Medulla oblongata (tissue), 1 donor: ENCODE measurements at regions not wholly inside any gene's neighbourhood (a gene's known extent, or its start where the extent isn't known, plus 50 kb on each side); places are given as distances from the start of the nearest gene placed in this dataset.
"Not testable (repeated sequence)": the region's sequence is repeated elsewhere in the genome, so short reads cannot be mapped to it uniquely, and the experiment has no call there.

Source experiments
- DNase-seq: peaks from one replicate; pipeline ENCODE4 v3.0.0-alpha.2; 2015; ENCODE audit errors: extremely low spot score

- no peak for DNase-seq
Observed at GRCh38 chr5:85823462-85824426, 794.0 kb upstream of the COX7C start.

DNA sequence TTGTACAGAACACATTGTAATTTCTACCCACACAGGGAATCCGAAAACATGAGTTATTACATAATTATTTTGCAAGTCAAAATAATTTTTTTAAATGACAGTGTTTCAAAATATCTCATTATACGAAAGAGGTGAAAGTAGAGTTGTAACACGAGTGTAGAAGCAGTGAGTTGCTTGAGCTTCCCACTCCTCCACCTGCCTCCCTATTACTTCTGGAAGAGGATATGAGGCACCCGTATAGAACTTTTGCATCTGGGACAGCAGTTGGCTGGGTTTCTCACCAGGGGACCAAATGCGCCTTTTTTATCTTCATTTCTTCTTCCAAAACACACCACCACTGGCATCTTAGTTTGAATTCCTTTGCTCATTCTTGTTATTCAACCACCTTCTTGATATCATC, 779.0 kb upstream of the COX7C start:
- DNase-seq, result no peak

DNA sequence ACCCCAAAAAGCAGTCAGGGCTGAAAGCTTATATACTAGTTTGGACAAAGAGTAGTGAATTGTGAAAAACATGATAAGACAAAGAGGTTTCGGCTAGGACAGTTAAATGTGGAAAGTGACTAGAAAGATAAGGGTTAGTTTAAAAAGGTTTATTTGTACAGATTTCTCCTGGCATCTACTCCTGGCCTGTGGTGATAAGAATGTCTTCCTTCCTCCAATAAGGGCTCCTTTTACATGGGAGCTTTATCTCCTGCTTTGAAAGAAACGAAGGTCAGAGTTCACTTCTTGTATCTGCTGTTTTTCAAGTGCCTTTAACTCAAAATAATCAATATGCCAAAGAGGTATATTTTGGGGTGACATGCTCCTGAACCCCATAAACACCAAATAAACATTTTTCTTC, 776.1 kb upstream of the COX7C start:
- no peak for DNase-seq

DNA sequence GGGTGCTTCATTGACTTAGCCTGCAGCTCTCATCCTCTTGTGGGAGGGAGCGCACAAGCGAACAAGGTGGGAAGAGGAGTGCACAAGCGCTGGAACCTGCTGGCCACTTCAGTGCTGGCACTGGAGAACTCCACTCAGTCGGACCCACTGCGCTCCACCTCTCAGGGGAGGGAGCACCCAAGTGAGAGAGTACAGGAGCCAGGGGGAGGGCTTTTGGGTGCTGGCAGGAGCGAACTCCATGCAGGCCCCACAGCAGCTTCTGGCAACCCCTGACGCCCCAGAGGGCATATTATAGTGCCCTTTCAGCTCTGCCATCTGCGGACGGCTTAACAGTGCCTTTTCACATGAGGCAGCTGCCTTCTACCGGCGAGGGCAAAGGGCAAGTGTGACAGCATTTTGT, 774.2 kb upstream of the COX7C start:
- DNase-seq, result no peak

DNA sequence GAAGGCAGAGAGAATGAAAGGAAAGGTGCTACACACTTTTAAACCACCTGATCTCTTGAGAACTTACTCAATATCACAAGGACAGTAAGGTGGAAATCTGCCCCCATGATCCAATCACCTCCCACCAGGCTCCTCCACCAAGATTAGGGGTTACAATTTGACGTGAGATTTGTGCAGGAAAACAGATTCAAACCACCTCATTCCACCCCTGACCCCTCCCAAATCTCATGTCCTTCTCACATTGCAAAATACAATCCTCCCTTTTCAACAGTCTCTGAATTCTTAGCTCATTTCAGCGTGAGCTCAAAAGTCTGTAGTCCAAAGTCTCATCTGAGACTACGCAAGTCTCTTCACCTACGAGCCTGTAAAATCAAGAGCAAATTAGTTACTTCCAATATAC, 768.3 kb upstream of the COX7C start:
- DNase-seq, result no peak

DNA sequence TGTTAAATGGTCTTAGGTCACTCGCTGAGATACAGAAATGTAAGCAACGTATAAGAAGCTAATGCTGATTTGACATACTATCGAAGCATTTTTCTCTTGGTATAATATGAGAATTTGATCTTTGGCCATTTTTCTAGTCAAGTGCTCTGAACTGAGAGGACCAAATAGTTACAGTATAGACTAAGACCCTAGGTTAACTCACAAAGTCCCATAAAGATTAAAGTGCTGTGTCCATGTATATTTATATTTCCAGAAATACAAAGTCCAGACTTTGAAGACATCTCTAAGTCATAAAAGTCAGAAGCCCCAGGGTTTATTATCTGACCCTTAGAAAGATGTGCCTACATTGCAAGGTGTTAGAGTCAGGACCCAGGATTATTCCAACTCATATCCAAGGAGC, 752.4 kb upstream of the COX7C start:
- DNase-seq, result no peak

- no peak for DNase-seq
Observed at GRCh38 chr5:85868070-85868469, 749.7 kb upstream of the COX7C start.

DNA sequence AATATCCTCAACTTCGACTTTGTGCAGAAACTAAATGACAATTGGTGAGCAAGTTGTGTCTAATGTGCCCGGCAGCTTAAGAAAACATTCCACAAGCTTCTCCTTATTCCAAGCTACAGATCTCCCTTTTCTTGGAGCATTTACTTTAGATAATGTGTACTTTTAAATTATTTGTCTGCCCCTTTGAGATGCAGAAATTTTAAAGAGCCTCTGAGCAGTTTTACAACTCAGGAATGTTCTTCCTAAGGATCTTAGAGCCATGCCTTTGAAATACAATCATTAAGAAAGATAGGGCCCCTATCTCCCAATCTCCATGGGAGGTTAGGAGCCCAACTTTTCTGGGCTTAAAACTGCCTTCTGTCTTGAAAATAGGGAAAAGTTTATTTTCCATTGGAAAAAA, 723.7 kb upstream of the COX7C start:
- no peak for DNase-seq

DNA sequence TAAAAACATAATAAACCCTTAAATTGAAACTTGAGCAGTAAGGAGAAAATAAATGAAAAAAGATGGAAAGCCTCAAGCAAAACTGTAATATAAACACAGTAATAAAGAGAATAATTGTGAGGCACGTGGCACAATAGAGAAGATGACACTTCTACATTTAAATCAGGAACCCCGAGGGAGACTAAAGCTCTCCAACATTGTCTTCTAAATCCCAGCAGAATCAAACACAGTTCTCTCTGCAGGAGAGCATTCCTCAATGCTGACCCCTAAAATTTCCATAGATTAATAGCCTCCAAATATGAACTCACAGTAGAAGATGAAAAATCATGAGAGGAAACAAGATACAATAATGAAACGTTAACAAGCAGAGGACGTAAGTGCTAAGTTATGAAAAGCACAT, 721.2 kb upstream of the COX7C start:
- DNase-seq, result no peak

DNA sequence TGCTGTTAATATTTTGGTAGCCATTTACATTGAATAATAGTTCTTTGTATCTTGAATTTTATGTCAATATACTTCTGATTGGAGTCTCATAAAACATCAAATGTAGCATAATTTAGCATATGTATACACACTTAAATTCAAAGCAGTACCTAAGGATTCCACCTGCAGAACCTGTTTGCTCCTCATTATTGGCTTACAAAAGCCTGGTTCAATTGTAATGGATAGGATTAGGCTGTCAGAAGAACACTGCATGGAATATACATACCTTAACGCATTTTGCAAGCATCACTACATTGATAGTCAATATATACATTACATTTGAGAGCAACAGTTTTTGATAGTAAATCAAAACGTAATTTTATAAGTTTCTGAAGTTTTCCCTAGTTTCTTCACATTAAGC, 711.3 kb upstream of the COX7C start:
- no peak for DNase-seq

DNA sequence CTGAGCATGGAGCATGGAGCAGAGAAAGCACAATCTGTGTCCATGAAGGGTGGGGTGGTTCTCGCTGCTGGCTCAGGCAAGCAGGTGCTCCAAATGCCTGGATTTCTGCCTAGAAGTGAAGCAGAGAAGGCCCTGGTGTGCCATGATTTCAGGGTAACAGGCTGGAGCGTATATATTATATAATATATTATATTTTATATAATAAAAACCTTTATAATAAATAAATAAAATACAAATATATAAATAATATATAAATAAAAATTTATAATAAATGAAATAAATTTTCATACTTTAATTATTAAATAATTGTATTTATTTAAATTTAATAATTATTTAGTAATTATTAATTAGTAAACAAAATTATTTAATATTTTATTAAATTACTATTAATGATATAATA, 707.4 kb upstream of the COX7C start:
- no peak for DNase-seq

DNA sequence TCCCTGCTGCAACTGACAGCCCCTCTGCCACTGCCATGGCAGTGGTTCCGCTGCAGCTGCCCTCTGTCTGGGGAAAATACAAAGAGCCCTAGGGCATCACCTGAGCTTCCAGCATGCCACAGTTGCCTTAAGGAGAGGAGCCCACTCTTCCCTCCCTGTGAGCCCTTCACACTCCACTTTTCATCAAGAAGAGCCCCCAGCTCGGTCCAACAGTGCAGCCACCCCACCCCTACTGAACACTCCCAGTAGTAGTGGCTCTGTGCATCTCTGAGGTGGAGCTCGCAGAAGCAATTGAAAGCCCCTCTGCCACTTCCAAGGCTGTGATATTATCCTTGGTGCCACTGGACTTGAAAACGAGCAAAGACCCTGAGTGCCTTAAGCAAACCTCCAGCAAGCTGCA, 696.8 kb upstream of the COX7C start:
- DNase-seq, result no peak

GRCh38 chr5:85921590-85921989, 696.2 kb upstream of the COX7C start:
- no peak for DNase-seq

DNA sequence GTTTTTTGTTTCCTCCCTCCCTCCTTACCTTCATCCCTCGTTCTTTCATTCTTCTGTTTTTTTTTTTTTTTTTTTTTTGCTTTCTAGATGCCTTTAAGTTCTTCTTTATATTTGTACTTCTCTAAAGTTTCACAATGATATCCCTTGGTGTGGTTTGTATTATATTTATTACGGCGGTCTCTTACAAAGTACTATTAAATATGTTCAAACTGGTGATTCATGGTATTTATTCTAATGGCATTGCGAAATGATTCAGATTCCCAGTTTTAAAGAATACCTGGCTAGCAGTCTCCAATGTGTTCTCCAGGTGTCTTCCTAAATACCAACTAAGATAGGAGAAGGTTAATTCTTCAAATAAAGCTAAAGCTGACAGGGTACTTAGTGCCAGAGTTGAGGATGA, 690.1 kb upstream of the COX7C start:
- no peak for DNase-seq

GRCh38 chr5:85929713-85930112, 688.0 kb upstream of the COX7C start:
- DNase-seq, result no peak

- DNase-seq, result no peak
Observed at GRCh38 chr5:85931220-85931619, 686.5 kb upstream of the COX7C start.

DNA sequence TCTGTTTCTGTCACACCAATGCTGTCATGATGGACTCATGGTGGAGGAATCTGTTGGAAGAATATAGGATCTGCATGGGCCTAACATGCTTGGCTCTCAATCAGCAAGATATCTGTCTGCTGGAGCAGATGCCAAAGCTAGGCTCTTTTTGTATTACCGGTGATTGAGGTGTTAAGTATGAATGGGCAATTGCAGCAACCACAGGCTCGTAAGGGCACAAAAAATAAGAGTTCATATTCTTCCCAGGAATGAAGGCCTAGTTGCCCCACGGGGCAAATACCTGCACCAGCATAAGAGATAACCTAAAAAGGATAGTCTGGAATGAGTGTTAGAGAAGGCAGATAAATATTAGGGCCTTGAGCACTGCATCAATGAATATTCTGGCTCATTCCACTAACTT, 679.5 kb upstream of the COX7C start:
- no peak for DNase-seq

DNA sequence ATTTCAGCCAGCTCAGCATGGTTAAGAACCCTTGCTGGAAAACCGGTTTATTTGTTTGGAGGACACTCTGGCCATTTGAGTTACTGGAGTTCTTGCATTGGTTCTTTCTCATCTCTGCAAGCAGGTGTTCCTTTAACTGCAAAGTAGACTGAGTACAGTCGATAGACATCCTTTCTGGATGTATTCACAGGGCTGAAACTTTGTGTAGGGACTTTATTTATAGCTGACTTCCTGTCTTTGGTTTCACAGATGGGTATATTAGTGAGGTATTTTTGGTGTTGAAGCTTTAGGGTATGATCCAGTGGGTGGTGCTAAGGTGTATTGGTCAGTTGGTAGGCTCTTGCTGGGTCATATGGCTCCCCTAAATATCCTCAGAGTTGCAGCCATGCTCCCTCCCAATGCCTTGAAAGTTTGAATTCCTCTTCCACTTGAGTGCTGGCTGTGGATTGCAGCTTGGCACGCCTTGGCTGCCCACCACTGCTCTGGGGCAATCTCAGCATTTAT, 666.0 kb upstream of the COX7C start:
- DNase-seq, result no peak

DNA sequence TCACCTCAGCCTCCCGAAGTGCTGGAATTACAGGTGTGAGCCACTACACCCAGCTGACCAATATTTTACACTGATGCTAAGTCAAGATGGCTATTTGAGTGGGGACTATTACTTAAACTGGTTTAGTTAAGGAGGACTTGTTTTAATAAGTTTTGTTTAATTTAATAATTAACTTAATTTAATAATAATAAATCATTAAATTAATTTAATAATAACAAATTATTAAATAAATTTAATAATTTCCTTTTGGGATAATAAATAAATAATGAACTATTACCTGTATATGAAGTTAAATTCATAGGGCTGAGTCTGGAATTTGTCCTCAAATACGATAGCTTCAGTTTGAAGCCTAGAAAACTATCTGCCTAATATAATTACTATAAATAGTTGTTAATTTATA, 665.1 kb upstream of the COX7C start:
- DNase-seq, result no peak

- DNase-seq, result no peak
Observed at GRCh38 chr5:85967681-85968080, 650.1 kb upstream of the COX7C start.

GRCh38 chr5:85972539-85972938, 645.2 kb upstream of the COX7C start:
- no peak for DNase-seq

GRCh38 chr5:85985167-85985566, 632.6 kb upstream of the COX7C start:
- DNase-seq, result no peak

DNA sequence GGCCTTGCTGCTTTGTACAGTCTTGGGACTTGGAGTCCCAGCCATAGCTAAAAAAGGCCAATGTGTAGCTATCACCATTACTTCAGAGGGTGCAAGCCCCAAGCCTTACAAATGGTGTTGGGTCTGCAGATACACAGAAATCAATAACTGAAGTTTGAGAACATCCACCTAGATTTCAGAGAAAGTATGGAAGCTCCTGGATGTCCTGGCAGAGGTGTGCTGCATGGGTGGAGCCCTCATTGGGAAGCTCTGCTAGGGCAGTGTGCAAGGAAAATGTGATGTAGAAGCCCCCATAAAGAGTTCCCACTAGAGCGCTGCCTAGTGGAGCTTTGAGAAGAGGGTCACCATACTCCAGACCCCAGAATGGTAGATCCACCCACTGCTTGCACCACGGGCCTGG, 626.7 kb upstream of the COX7C start:
- DNase-seq, result no peak

DNA sequence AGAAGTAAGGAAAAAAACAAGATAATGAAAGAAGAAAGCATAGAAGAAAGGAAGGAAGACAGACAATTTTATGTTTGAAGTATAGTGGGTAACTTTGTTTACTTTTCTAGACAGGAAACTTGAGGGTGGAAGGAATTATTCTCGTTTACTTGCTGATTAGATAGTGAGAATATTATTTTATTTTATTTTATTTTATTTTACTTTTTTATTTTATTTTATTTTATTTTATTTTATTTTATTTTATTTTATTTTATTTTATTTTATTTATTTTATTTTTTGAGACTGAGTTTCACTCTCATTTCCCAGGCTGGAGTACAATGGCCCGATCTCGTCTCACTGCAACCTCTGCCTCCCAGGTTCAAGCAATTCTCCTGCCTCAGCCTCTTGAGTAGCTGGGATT, 623.1 kb upstream of the COX7C start:
- DNase-seq, result not testable (repeated sequence)
